GM12875 (cell line): ENCODE measurements at regions not wholly inside any gene's neighbourhood (a gene's known extent, or its start where the extent isn't known, plus 50 kb on each side); places are given as distances from the start of the nearest gene placed in this dataset.

Source experiments
- H3K4me3 ChIP-seq: one replicate; pipeline ENCODE4 v1.5.1; 2011; ENCODE audit warnings: low read depth, low read length, control low read depth
- CTCF ChIP-seq: IDR thresholded peaks from 2 replicates; pipeline ENCODE4 v1.5.1; 2011; ENCODE audit warnings: low read depth, mild to moderate bottlenecking, control low read depth, inconsistent platforms, low read length, moderate library complexity, borderline replicate concordance; ENCODE audit not compliant: insufficient read depth

- H3K4me3 ChIP-seq, result no peak overlapping the region
- TF ChIP-seq CTCF, result no peak
Observed at GRCh38 chr7:25677595-25677994, 449.3 kb upstream of the NPVF start.

- TF ChIP-seq CTCF, result no peak
- H3K4me3 ChIP-seq, result no peak overlapping the region
Observed at GRCh38 chr7:25678215-25678614, 449.9 kb upstream of the NPVF start.

DNA sequence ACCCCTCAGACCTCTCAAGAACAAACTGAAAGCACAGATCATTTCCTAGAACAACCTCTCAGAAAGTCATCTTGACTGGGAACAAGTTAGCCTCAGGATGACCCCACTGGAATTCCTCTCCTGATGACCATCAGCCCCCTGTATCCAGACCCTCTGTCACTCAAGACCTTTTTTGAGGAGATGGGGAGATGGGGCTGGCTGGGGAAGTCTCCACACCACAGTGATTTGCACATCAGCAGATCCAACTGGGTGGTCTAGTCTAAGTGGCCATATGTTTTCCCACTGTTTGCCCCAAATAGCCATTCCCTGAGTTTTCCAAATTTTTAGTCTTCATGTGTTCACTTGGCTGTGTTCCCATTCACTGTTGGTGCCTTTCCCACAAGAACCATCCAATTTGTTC lies 452.4 kb upstream of the NPVF start:
- TF ChIP-seq CTCF, result no peak
- no peak overlapping the region for H3K4me3 ChIP-seq

GRCh38 chr7:25684360-25684759 lies 456.1 kb upstream of the NPVF start:
- no peak overlapping the region for H3K4me3 ChIP-seq
- no peak for TF ChIP-seq CTCF

- TF ChIP-seq CTCF, result no peak
- H3K4me3 ChIP-seq, result no peak overlapping the region
Observed at GRCh38 chr7:25686493-25686892, 458.2 kb upstream of the NPVF start.

DNA sequence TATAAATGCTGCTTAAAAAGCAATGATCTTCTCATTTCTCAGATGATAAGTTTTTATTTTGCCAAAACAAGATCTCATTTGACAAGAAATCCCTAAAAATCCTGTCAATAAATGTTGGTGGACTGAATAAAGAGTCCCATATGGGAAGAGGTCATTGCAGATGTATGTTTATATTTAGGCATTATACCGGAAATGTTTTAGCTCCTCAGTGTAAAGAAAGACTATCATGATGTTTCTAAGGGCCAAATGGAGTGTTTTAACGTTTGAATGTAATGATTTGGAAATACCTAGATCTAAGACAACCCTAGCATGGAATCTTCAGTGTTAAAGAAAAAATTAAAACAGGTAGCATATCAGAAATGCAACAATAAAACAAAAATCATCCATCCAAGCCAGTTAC lies 457.8 kb upstream of the NFE2L3 start:
- no peak for TF ChIP-seq CTCF
- H3K4me3 ChIP-seq, result no peak overlapping the region

GRCh38 chr7:25694699-25695098 lies 457.3 kb upstream of the NFE2L3 start:
- no peak overlapping the region for H3K4me3 ChIP-seq
- TF ChIP-seq CTCF, result no peak
